Activated CD4-positive, alpha-beta T cell treated with anti-CD3 and anti-CD28 coated beads for 36 hours (primary cell): ENCODE measurements at regions not wholly inside any gene's neighbourhood (a gene's known extent, or its start where the extent isn't known, plus 50 kb on each side); places are given as distances from the start of the nearest gene placed in this dataset.

ENCODE experiments used
- ATAC-seq: fragments of 200-7000 bp; cut with Tn5 transposase; one replicate; pipeline ENCODE4 v1.10.0; 2021; ENCODE audit warnings: mild to moderate bottlenecking, moderate library complexity
- CTCF ChIA-PET: fragments of 350-600 bp; sonication (Branson Sonifier 250); formaldehyde crosslinking; loops from one replicate; lab custom pipeline; 2021; ENCODE audit warnings: antibody characterized with exemption; lab: Charles Lee
- POLR2A ChIA-PET: fragments of 350-600 bp; sonication (Branson Sonifier 250); formaldehyde crosslinking; loops from one replicate; lab custom pipeline; 2021; ENCODE audit warnings: antibody characterized with exemption, inconsistent platforms; lab: Charles Lee
- DNase-seq: peaks from one replicate; pipeline ENCODE4 v3.0.0-alpha.2; 2020
- H3K27ac Mint-ChIP-seq: one replicate; pipeline ENCODE4 v1.8.0; 2021; ENCODE audit warnings: mixed read lengths
- H3K27me3 Mint-ChIP-seq: one replicate; pipeline ENCODE4 v1.8.0; 2021; ENCODE audit warnings: mixed read lengths
- H3K36me3 Mint-ChIP-seq: one replicate; pipeline ENCODE4 v1.8.0; 2021; ENCODE audit warnings: low read depth, mixed read lengths
- H3K4me1 Mint-ChIP-seq: one replicate; pipeline ENCODE4 v1.8.0; 2021; ENCODE audit warnings: mixed read lengths
- H3K4me3 Mint-ChIP-seq: one replicate; pipeline ENCODE4 v1.8.0; 2021; ENCODE audit warnings: mild to moderate bottlenecking, moderate library complexity, mixed read lengths
- H3K9me3 Mint-ChIP-seq: one replicate; pipeline ENCODE4 v1.8.0; 2021; ENCODE audit warnings: low read depth, mixed read lengths
- intact Hi-C, 2 experiments: fragments of 100-400 bp; cut with DNase I in 1 of 2; cut with micrococcal nuclease in 1 of 2; formaldehyde crosslinking; loops; one replicate each; pipeline versions ENCODE4 v1.14.2 to v1.15.1; 2022 to 2024; cut with DNase I, micrococcal nuclease

GRCh38 chr5:143929486-143929885 lies 117.5 kb downstream of the HMHB1 start:
- peaks cover 2% of the 10 kb centered on the region for H3K4me1 Mint-ChIP-seq
- no peak for ATAC-seq
- no peak for DNase-seq
- H3K9me3 Mint-ChIP-seq: peaks cover 11% of the 10 kb centered on the region
- intact Hi-C loops: no loop called here
- no peak overlapping the region for H3K4me3 Mint-ChIP-seq
- CTCF ChIA-PET: no interaction called here
- H3K27ac Mint-ChIP-seq: no peak overlapping the region
- no peaks in the 10 kb centered on the region for H3K27me3 Mint-ChIP-seq
- POLR2A ChIA-PET: no interaction called here
- peaks cover under 1% of the 10 kb centered on the region for H3K36me3 Mint-ChIP-seq

DNA sequence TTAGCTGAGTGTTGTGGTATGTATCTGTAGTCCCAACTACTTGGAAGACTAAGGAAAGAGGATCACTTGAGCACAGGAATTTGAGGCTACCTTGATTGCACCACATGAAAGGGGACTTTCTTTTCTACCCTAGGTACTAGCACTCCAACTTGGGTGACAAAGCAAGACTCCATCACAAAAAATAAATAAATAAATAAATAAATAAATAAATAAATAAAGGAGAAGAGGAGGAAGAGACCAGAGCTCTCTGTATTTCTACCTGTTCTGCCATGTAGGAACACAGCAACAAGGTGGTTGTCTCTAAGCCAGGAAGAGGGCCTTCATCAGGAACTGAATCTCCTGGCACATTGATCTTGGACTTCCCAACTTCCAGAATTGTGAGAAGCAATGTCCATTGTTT lies 118.6 kb downstream of the HMHB1 start:
- H3K27ac Mint-ChIP-seq: no peak overlapping the region
- DNase-seq (no peak), ATAC-seq (no peak)
- POLR2A ChIA-PET: no interaction called here
- peaks cover 4% of the 10 kb centered on the region for H3K36me3 Mint-ChIP-seq
- CTCF ChIA-PET: interaction anchor here (0.6 kb wide), 1 partner anchor 346 kb away, joined by 3 read pairs; no protein-coding TSS in a partner anchor
- H3K27me3 Mint-ChIP-seq: peaks cover under 1% of the 10 kb centered on the region
- no peaks in the 10 kb centered on the region for H3K4me1 Mint-ChIP-seq
- H3K9me3 Mint-ChIP-seq: peaks cover 15% of the 10 kb centered on the region
- no peak overlapping the region for H3K4me3 Mint-ChIP-seq
- intact Hi-C loops: no loop called here

GRCh38 chr5:143931476-143931875 lies 119.5 kb downstream of the HMHB1 start:
- ChIA-PET CTCF (interaction anchor here (0.6 to 0.9 kb wide), 3 partner anchors 37 to 1218 kb away, joined by 3 to 5 read pairs (median 3); no protein-coding TSS in a partner anchor), POLR2A (no interaction called here)
- Mint-ChIP-seq H3K27me3 (peaks cover 2% of the 10 kb centered on the region), H3K36me3 (peaks cover 4% of the 10 kb centered on the region), H3K4me1 (no peaks in the 10 kb centered on the region), H3K9me3 (peaks cover 22% of the 10 kb centered on the region), H3K27ac (no peak overlapping the region), H3K4me3 (no peak overlapping the region)
- no peak for ATAC-seq
- DNase-seq: no peak
- intact Hi-C loops: no loop called here

- Mint-ChIP-seq H3K27ac (no peak overlapping the region), H3K27me3 (peaks cover 2% of the 10 kb centered on the region), H3K4me3 (no peak overlapping the region), H3K9me3 (peaks cover 22% of the 10 kb centered on the region), H3K4me1 (no peaks in the 10 kb centered on the region), H3K36me3 (peaks cover 4% of the 10 kb centered on the region)
- CTCF ChIA-PET: no interaction called here
- ATAC-seq: no peak
- intact Hi-C loops: no loop called here
- no peak for DNase-seq
- POLR2A ChIA-PET: no interaction called here
These were observed 120.0 kb downstream of the HMHB1 start for GRCh38 chr5:143931986-143932385.

DNA sequence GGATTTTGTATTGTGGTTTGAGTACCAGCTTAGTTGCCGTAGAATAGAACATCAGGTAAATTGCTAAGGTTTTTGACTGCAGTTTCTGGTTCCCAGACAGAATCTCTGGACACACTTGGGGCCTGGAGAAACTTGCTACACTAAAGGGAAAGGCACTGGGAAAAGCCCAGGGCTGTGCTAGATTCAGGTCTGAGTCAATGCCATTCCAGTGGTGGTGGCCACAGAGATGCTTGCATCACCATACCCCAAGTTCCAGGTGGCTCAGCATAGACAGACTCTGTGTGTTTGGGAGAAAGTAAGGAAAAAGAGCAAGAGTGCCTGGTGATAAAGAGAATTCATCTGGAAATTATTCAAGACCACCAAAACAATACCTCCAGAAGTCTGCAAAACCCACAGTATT lies 120.6 kb downstream of the HMHB1 start:
- Mint-ChIP-seq H3K4me1 (no peaks in the 10 kb centered on the region), H3K36me3 (peaks cover 4% of the 10 kb centered on the region), H3K4me3 (no peak overlapping the region), H3K27me3 (peaks cover 2% of the 10 kb centered on the region), H3K27ac (no peak overlapping the region), H3K9me3 (peaks cover 22% of the 10 kb centered on the region)
- DNase-seq: no peak
- ChIA-PET CTCF (no interaction called here), POLR2A (no interaction called here)
- ATAC-seq: no peak
- intact Hi-C loops: no loop called here

DNA sequence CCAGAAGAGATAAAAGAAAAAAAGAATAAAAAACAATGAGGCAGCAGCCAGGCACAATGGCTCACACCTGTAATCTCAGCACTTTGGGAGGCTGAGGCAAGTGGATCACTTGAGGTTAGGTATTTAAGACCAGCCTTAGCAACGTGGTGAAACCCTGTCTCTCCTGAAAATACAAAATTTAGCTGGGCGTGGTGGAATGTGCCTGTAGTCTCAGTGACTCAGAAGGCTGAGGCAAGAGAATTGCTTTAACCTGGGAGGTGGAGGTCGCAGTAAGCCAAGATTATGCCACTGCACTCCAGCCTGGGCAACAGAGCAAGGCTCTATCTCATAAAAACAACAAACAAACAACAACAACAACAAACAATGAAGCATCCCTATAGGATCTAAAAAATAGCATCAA lies 121.5 kb downstream of the HMHB1 start:
- H3K4me3 Mint-ChIP-seq: no peak overlapping the region
- peaks cover 4% of the 10 kb centered on the region for H3K36me3 Mint-ChIP-seq
- peaks cover 22% of the 10 kb centered on the region for H3K9me3 Mint-ChIP-seq
- H3K4me1 Mint-ChIP-seq: no peaks in the 10 kb centered on the region
- H3K27me3 Mint-ChIP-seq: peaks cover 2% of the 10 kb centered on the region
- POLR2A ChIA-PET: no interaction called here
- H3K27ac Mint-ChIP-seq: no peak overlapping the region
- DNase-seq: no peak
- intact Hi-C loops: no loop called here
- no peak for ATAC-seq
- CTCF ChIA-PET: no interaction called here

GRCh38 chr5:143934821-143935220 lies 122.9 kb downstream of the HMHB1 start:
- ATAC-seq (no peak), DNase-seq (no peak)
- H3K27ac Mint-ChIP-seq: no peak overlapping the region
- H3K4me1 Mint-ChIP-seq: no peaks in the 10 kb centered on the region
- ChIA-PET CTCF (no interaction called here), POLR2A (no interaction called here)
- intact Hi-C loops: no loop called here
- peaks cover 2% of the 10 kb centered on the region for H3K27me3 Mint-ChIP-seq
- peaks cover 4% of the 10 kb centered on the region for H3K36me3 Mint-ChIP-seq
- H3K4me3 Mint-ChIP-seq: no peak overlapping the region
- peaks cover 25% of the 10 kb centered on the region for H3K9me3 Mint-ChIP-seq

DNA sequence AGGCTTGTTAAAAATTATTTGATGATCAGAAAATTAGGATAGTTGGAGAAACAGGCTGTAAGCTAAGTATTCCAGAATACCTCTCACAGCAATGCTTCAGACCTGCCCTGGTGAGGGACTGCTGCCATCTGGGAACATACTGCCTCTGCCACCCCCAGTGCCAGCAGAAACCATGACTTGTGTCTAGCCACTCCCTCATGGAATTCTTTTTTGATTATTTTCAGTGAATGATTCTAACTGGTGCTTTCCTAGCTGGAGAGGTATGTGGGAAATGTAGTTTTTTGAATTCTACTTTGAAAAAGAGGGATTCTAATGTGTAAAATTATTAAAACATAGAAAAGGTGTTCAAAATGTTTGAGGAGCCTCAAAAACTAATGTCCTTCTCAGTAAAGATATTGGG lies 126.3 kb downstream of the HMHB1 start:
- no peak overlapping the region for H3K27ac Mint-ChIP-seq
- intact Hi-C loops: no loop called here
- CTCF ChIA-PET: interaction anchor here (0.6 to 0.7 kb wide), 2 partner anchors 114 to 204 kb away, joined by 3 read pairs; no protein-coding TSS in a partner anchor
- H3K36me3 Mint-ChIP-seq: peaks cover 4% of the 10 kb centered on the region
- DNase-seq: no peak
- no peaks in the 10 kb centered on the region for H3K4me1 Mint-ChIP-seq
- peaks cover 2% of the 10 kb centered on the region for H3K27me3 Mint-ChIP-seq
- POLR2A ChIA-PET: no interaction called here
- H3K9me3 Mint-ChIP-seq: peaks cover 36% of the 10 kb centered on the region
- no peak for ATAC-seq
- H3K4me3 Mint-ChIP-seq: no peak overlapping the region

DNA sequence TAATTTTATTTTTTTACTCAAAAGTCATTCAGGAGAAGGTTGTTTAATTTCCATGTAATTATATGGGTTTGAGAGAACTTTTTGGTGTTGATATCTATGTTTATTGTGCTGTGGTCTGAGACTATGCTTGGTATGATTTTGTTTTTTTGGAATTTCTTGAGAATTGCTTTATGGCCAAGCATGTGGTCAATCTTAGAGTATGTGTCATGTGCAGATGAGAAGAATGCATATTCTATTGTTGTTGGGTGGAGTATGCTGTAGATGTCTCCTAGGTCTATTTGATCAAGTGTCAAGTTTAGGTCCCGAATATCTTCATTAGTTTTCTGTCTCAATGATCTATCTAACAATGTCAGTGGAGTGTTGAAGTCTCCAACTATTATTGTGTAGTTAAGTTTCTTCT lies 134.9 kb downstream of the HMHB1 start:
- no peak overlapping the region for H3K4me3 Mint-ChIP-seq
- ATAC-seq (no peak), DNase-seq (no peak)
- intact Hi-C loops: no loop called here
- H3K27ac Mint-ChIP-seq: no peak overlapping the region
- H3K27me3 Mint-ChIP-seq: peaks cover 4% of the 10 kb centered on the region
- H3K9me3 Mint-ChIP-seq: peaks cover 18% of the 10 kb centered on the region
- no peaks in the 10 kb centered on the region for H3K36me3 Mint-ChIP-seq
- CTCF ChIA-PET: no interaction called here
- H3K4me1 Mint-ChIP-seq: no peaks in the 10 kb centered on the region
- POLR2A ChIA-PET: no interaction called here

- H3K4me1 Mint-ChIP-seq: no peaks in the 10 kb centered on the region
- no peak overlapping the region for H3K27ac Mint-ChIP-seq
- CTCF ChIA-PET: no interaction called here
- POLR2A ChIA-PET: no interaction called here
- H3K27me3 Mint-ChIP-seq: peaks cover 4% of the 10 kb centered on the region
- H3K36me3 Mint-ChIP-seq: no peaks in the 10 kb centered on the region
- DNase-seq (no peak), ATAC-seq (no peak)
- H3K4me3 Mint-ChIP-seq: no peak overlapping the region
- peaks cover 17% of the 10 kb centered on the region for H3K9me3 Mint-ChIP-seq
- intact Hi-C loops: no loop called here
These were observed 135.4 kb downstream of the HMHB1 start for GRCh38 chr5:143947313-143947712.

GRCh38 chr5:143952809-143953208 lies 140.8 kb downstream of the HMHB1 start:
- ChIA-PET CTCF (no interaction called here), POLR2A (no interaction called here)
- ATAC-seq (no peak), DNase-seq (no peak)
- Mint-ChIP-seq H3K4me1 (no peaks in the 10 kb centered on the region), H3K27ac (no peak overlapping the region), H3K9me3 (peaks cover 5% of the 10 kb centered on the region), H3K27me3 (peaks cover 9% of the 10 kb centered on the region), H3K4me3 (no peak overlapping the region), H3K36me3 (no peaks in the 10 kb centered on the region)
- intact Hi-C loops: no loop called here

- peaks cover 9% of the 10 kb centered on the region for H3K27me3 Mint-ChIP-seq
- H3K36me3 Mint-ChIP-seq: no peaks in the 10 kb centered on the region
- ChIA-PET POLR2A (no interaction called here), CTCF (interaction anchor here (0.6 kb wide), 1 partner anchor 375 kb away, joined by 3 read pairs; no protein-coding TSS in a partner anchor)
- no peaks in the 10 kb centered on the region for H3K4me1 Mint-ChIP-seq
- ATAC-seq: no peak
- intact Hi-C loops: no loop called here
- H3K9me3 Mint-ChIP-seq: peaks cover 5% of the 10 kb centered on the region
- DNase-seq: no peak
- H3K27ac Mint-ChIP-seq: no peak overlapping the region
- H3K4me3 Mint-ChIP-seq: no peak overlapping the region
These were observed 141.9 kb downstream of the HMHB1 start for GRCh38 chr5:143953851-143954250.
